OCI-LY1 (cell line): ENCODE measurements at regions not wholly inside any gene's neighbourhood (a gene's known extent, or its start where the extent isn't known, plus 50 kb on each side); places are given as distances from the start of the nearest gene placed in this dataset.

ENCODE experiments used
- H2AFZ ChIP-seq: fragments of 200-600 bp; sonication (generic), shearing (Covaris generic); 2 replicates; pipeline ENCODE4 v1.6.0; 2014; ENCODE audit warnings: antibody characterized with exemption, mild to moderate bottlenecking, low read length
- H3F3A ChIP-seq: fragments of 200-600 bp; sonication (generic), shearing (Covaris generic); 2 replicates; pipeline ENCODE4 v1.6.0; 2014; ENCODE audit warnings: mild to moderate bottlenecking, antibody characterized with exemption, low read length, moderate library complexity; ENCODE audit not compliant: insufficient read depth
- H3K27ac ChIP-seq: fragments of 200-600 bp; sonication (generic); 2 replicates; pipeline ENCODE4 v1.5.1; 2014; ENCODE audit warnings: low read length, mixed run types, mild to moderate bottlenecking, low read depth; ENCODE audit not compliant: poor library complexity, severe bottlenecking
- H3K27me3 ChIP-seq: fragments of 200-600 bp; sonication (generic); 2 replicates; pipeline ENCODE4 v1.6.0; 2014; ENCODE audit warnings: antibody characterized with exemption, mild to moderate bottlenecking, low read length, moderate library complexity; ENCODE audit not compliant: insufficient read depth
- H3K36me3 ChIP-seq: fragments of 200-600 bp; sonication (generic); 2 replicates; pipeline ENCODE4 v1.6.1; 2014; ENCODE audit warnings: mild to moderate bottlenecking, antibody characterized with exemption, low read length, moderate library complexity, mixed read lengths; ENCODE audit not compliant: insufficient read depth
- H3K4me1 ChIP-seq: fragments of 200-600 bp; sonication (generic); 2 replicates; pipeline ENCODE4 v1.5.1; 2014; ENCODE audit warnings: mild to moderate bottlenecking, low read length, moderate library complexity; ENCODE audit not compliant: insufficient read depth, severe bottlenecking
- H3K4me2 ChIP-seq: fragments of 200-600 bp; sonication (generic), shearing (Covaris generic); 2 replicates; pipeline ENCODE4 v1.6.1; 2014; ENCODE audit warnings: low read length
- H3K4me3 ChIP-seq: fragments of 200-600 bp; sonication (generic); 2 replicates; pipeline ENCODE4 v1.5.1; 2014; ENCODE audit warnings: low read length, low read depth, mild to moderate bottlenecking, mixed read lengths; ENCODE audit not compliant: poor library complexity, severe bottlenecking
- H3K79me2 ChIP-seq: fragments of 200-600 bp; shearing (Covaris generic); 2 replicates; pipeline ENCODE4 v1.6.1; 2016; ENCODE audit warnings: mixed run types, low read length, mixed read lengths; ENCODE audit not compliant: insufficient read depth
- H3K9ac ChIP-seq: fragments of 200-600 bp; sonication (generic), shearing (Covaris generic); 2 replicates; pipeline ENCODE4 v1.6.1; 2014; ENCODE audit warnings: mild to moderate bottlenecking, low read length, mixed read lengths
- H3K9me2 ChIP-seq: fragments of 200-600 bp; sonication (generic), shearing (Covaris generic); 2 replicates; pipeline ENCODE4 v1.6.1; 2014; ENCODE audit warnings: low read depth, mild to moderate bottlenecking, low read length, mixed read lengths
- H3K9me3 ChIP-seq: fragments of 200-600 bp; shearing (Covaris generic); 2 replicates; pipeline ENCODE4 v1.6.1; 2014; ENCODE audit warnings: low read length, mixed read lengths
- H4K20me1 ChIP-seq: fragments of 200-600 bp; sonication (generic), shearing (Covaris generic); 2 replicates; pipeline ENCODE4 v1.6.0; 2016; ENCODE audit warnings: mild to moderate bottlenecking, low read length; ENCODE audit not compliant: insufficient read depth
- CTCF ChIP-seq: fragments of 200-600 bp; sonication (generic), shearing (Covaris generic); IDR thresholded peaks from 2 replicates; pipeline ENCODE4 v1.5.1; 2017; ENCODE audit warnings: mild to moderate bottlenecking, antibody characterized with exemption, low read length, moderate library complexity, mixed read lengths
- EZH2 ChIP-seq: fragments of 200-600 bp; sonication (generic), shearing (Covaris generic); IDR thresholded peaks from 2 replicates; pipeline ENCODE4 v1.8.0; 2017; ENCODE audit warnings: borderline replicate concordance, mixed run types, mild to moderate bottlenecking, antibody characterized with exemption, low read length, moderate library complexity, mixed read lengths

- H3K9me3 ChIP-seq, result no peaks in the 10 kb centered on the region
- no peaks in the 10 kb centered on the region for H3K9me2 ChIP-seq
- no peak overlapping the region for H3K4me3 ChIP-seq
- no peak overlapping the region for H2AFZ ChIP-seq
- no peak overlapping the region for H3K9ac ChIP-seq
- no peak for TF ChIP-seq CTCF
- TF ChIP-seq EZH2, result no peak
- no peaks in the 10 kb centered on the region for H3K36me3 ChIP-seq
- no peak overlapping the region for H3K27ac ChIP-seq
- H3K27me3 ChIP-seq, result peaks cover 5% of the 10 kb centered on the region; the same call in 1 of the 2 replicates
- H3F3A ChIP-seq, result no peaks in the 10 kb centered on the region
- H4K20me1 ChIP-seq, result no peaks in the 10 kb centered on the region
- no peaks in the 10 kb centered on the region for H3K79me2 ChIP-seq
- peaks cover 38% of the 10 kb centered on the region for H3K4me1 ChIP-seq
- no peak overlapping the region for H3K4me2 ChIP-seq
Observed at GRCh38 chr16:87058728-87059250, 258.4 kb downstream of the C16orf95 start.

- H3K4me3 ChIP-seq, result peak overlapping the region; percentile 34
- peak overlapping the region; percentile 51 for H3K4me2 ChIP-seq
- H3K27me3 ChIP-seq, result no peaks in the 10 kb centered on the region
- H3K9ac ChIP-seq, result no peak overlapping the region; the same call in 1 of the 2 replicates
- TF ChIP-seq CTCF, result no peak
- no peak for TF ChIP-seq EZH2
- peaks cover 52% of the 10 kb centered on the region for H3K4me1 ChIP-seq
- H2AFZ ChIP-seq, result no peak overlapping the region
- no peaks in the 10 kb centered on the region for H3K9me3 ChIP-seq
- no peaks in the 10 kb centered on the region for H3K79me2 ChIP-seq
- no peaks in the 10 kb centered on the region for H3F3A ChIP-seq
- peak overlapping the region; percentile 33 for H3K27ac ChIP-seq
- no peaks in the 10 kb centered on the region for H3K9me2 ChIP-seq
- H3K36me3 ChIP-seq, result no peaks in the 10 kb centered on the region
- H4K20me1 ChIP-seq, result no peaks in the 10 kb centered on the region
Observed at GRCh38 chr16:87060034-87060986, 256.9 kb downstream of the C16orf95 start.

GRCh38 chr16:87061243-87061920 is 255.8 kb downstream of the C16orf95 start:
- H3K9ac ChIP-seq, result no peak overlapping the region; the same call in 1 of the 2 replicates

More at GRCh38 chr16:87061243-87061920, 255.8 kb downstream of the C16orf95 start:
- H3K4me2 ChIP-seq, result peak overlapping the region; percentile 51; the same call in 1 of the 2 replicates
- peaks cover 63% of the 10 kb centered on the region for H3K4me1 ChIP-seq
- peak overlapping the region; percentile 14 for H3K27ac ChIP-seq
- no peaks in the 10 kb centered on the region for H3K27me3 ChIP-seq
- no peaks in the 10 kb centered on the region for H3K9me3 ChIP-seq
- H3K9me2 ChIP-seq, result no peaks in the 10 kb centered on the region
- no peak overlapping the region for H2AFZ ChIP-seq
- TF ChIP-seq EZH2, result no peak
- no peak for TF ChIP-seq CTCF
- no peaks in the 10 kb centered on the region for H3F3A ChIP-seq
- H4K20me1 ChIP-seq, result no peaks in the 10 kb centered on the region
- peak overlapping the region; percentile 2 for H3K4me3 ChIP-seq
- no peaks in the 10 kb centered on the region for H3K36me3 ChIP-seq
- no peaks in the 10 kb centered on the region for H3K79me2 ChIP-seq
